Activated CD4-positive, alpha-beta T cell treated with anti-CD3 and anti-CD28 coated beads, Interleukin-2, amount 10 ng/mL, durations not matched to agents 24 days and 14 days (primary cell): ENCODE measurements at regions not wholly inside any gene's neighbourhood (a gene's known extent, or its start where the extent isn't known, plus 50 kb on each side); places are given as distances from the start of the nearest gene placed in this dataset.

ENCODE experiments used
- DNase-seq: peaks from one replicate; pipeline ENCODE4 v3.0.0; 2022
- H3K27ac Mint-ChIP-seq: one replicate; pipeline ENCODE4 v1.8.0; 2022; ENCODE audit warnings: mild to moderate bottlenecking, mixed read lengths
- H3K27me3 Mint-ChIP-seq: one replicate; pipeline ENCODE4 v1.8.0; 2022; ENCODE audit warnings: mixed read lengths
- H3K36me3 Mint-ChIP-seq: one replicate; pipeline ENCODE4 v1.8.0; 2022; ENCODE audit warnings: low read depth, mild to moderate bottlenecking, mixed read lengths
- H3K4me1 Mint-ChIP-seq: one replicate; pipeline ENCODE4 v1.8.0; 2021; ENCODE audit warnings: mixed read lengths
- H3K4me3 Mint-ChIP-seq: one replicate; pipeline ENCODE4 v1.8.0; 2022; ENCODE audit warnings: mild to moderate bottlenecking, moderate library complexity, mixed read lengths
- H3K9me3 Mint-ChIP-seq: one replicate; pipeline ENCODE4 v1.8.0; 2021; ENCODE audit warnings: mixed read lengths
- intact Hi-C: fragments of 100-400 bp; cut with micrococcal nuclease; formaldehyde crosslinking; loops from one replicate; pipeline ENCODE4 v1.15.1; 2023

DNA sequence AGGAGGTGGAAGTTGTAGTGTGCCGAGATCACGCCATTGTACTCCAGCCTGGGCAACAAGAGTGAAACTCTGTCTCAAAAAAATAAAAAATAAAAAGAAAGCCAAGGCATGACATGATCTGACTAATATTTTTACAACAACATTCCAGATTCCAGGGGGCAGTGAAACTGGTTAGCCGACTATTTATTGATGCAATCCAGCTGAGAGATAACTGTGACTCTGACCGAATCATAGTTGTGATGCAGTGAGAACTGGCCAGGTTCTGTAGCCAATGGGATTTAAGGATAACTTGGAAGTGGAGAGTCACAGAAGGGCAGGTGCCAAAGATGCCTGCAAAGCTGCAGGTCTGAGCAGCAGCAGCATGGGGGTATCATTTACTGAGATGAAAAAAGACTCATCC, 82.9 kb upstream of the TSHZ2 start:
- Mint-ChIP-seq H3K27ac (no peak overlapping the region), H3K9me3 (peaks cover 17% of the 10 kb centered on the region), H3K4me1 (no peaks in the 10 kb centered on the region), H3K27me3 (peaks cover 5% of the 10 kb centered on the region), H3K36me3 (no peaks in the 10 kb centered on the region), H3K4me3 (no peak overlapping the region)
- DNase-seq, result no peak
- intact Hi-C loops, result no loop called here

DNA sequence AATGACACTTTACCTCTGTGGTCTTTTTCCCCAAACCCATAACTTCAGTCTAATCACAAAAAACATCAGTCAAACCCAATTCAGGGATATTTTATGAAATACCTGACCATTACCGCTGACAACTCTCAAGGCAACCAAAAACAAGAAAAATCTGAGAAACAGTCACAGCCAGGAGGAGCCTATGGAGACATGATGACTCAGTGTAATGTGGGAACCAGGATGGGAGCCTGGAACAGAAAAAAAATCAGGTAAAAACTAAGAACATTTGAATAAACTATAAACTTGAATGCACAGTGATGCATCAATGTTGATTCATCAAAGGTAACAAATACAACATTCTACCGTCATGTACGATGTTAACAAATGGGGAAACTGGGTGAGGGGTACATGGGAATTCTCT, 84.1 kb upstream of the TSHZ2 start:
- Mint-ChIP-seq H3K27me3 (peaks cover 6% of the 10 kb centered on the region), H3K9me3 (peaks cover 17% of the 10 kb centered on the region), H3K27ac (no peak overlapping the region), H3K4me3 (no peak overlapping the region), H3K4me1 (no peaks in the 10 kb centered on the region), H3K36me3 (no peaks in the 10 kb centered on the region)
- intact Hi-C loops, result no loop called here
- no peak for DNase-seq

DNA sequence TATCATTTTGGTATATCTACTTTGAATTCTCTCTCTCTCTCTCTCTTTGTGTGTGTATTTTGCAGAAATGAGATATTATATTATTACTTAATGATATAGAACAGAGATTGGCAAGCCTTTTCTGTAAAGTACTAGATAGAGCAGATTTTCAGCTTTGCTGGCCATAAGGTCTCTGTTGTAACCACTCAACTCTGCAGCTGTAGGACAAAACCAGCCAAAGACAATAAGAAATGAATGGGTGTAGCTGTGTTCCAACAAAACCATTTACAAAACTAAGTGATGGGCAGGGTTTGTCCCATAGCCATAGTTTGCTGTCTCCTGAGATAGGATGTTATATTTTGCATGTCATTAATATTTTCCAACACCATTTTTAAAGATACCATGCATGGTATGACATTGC, 91.2 kb upstream of the TSHZ2 start:
- H3K4me3 Mint-ChIP-seq, result no peak overlapping the region
- H3K4me1 Mint-ChIP-seq, result no peaks in the 10 kb centered on the region
- no peak for DNase-seq
- no peak overlapping the region for H3K27ac Mint-ChIP-seq
- peaks cover under 1% of the 10 kb centered on the region for H3K9me3 Mint-ChIP-seq
- intact Hi-C loops, result no loop called here
- no peaks in the 10 kb centered on the region for H3K36me3 Mint-ChIP-seq
- peaks cover 3% of the 10 kb centered on the region for H3K27me3 Mint-ChIP-seq

DNA sequence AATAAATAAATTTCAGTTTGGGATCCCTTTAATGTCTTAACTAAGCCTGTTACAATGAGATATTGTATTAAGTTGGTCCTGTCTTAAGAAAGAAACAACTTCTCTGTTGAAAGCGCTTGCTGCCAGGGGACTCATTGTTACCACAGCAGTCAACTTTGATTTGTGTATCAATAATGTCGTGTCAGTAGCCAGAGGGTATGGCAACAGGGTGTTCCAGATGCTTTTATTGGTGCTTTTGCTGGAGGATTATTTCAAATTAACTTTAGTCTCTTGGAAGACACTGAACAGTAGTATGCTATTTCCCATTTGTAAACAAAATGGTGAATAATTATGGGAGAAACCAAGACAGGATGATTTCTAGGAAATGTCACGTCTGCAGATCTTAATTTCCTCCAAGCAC, 91.9 kb upstream of the TSHZ2 start:
- H3K9me3 Mint-ChIP-seq, result no peaks in the 10 kb centered on the region
- no peak overlapping the region for H3K27ac Mint-ChIP-seq
- H3K27me3 Mint-ChIP-seq, result peaks cover 3% of the 10 kb centered on the region
- intact Hi-C loops, result no loop called here
- H3K4me1 Mint-ChIP-seq, result no peaks in the 10 kb centered on the region
- peak; percentile 24 for DNase-seq
- no peaks in the 10 kb centered on the region for H3K36me3 Mint-ChIP-seq
- no peak overlapping the region for H3K4me3 Mint-ChIP-seq

DNA sequence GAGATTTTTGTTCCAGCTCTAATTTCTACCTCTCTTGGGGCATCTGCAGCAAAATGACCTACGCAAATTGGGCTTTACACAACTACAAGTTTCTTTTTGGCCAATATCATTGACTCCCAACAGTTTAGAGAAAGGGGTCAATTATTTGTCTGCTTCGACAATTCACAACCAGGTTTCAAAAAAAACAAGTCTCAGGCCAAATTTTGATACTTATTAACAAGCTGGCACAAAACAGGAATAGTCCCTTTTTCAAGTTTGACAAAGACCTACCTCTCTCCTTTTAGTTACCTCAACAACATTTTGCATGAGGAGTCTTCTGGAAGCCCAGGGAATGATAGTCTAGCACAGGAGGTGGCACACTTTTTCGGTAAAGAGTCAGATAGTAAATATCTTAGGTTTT, 97.9 kb upstream of the TSHZ2 start:
- H3K27me3 Mint-ChIP-seq, result no peaks in the 10 kb centered on the region
- no peak for DNase-seq
- H3K27ac Mint-ChIP-seq, result no peak overlapping the region
- peaks cover 6% of the 10 kb centered on the region for H3K4me1 Mint-ChIP-seq
- intact Hi-C loops, result no loop called here
- no peak overlapping the region for H3K4me3 Mint-ChIP-seq
- H3K9me3 Mint-ChIP-seq, result peaks cover 4% of the 10 kb centered on the region
- H3K36me3 Mint-ChIP-seq, result no peaks in the 10 kb centered on the region

DNA sequence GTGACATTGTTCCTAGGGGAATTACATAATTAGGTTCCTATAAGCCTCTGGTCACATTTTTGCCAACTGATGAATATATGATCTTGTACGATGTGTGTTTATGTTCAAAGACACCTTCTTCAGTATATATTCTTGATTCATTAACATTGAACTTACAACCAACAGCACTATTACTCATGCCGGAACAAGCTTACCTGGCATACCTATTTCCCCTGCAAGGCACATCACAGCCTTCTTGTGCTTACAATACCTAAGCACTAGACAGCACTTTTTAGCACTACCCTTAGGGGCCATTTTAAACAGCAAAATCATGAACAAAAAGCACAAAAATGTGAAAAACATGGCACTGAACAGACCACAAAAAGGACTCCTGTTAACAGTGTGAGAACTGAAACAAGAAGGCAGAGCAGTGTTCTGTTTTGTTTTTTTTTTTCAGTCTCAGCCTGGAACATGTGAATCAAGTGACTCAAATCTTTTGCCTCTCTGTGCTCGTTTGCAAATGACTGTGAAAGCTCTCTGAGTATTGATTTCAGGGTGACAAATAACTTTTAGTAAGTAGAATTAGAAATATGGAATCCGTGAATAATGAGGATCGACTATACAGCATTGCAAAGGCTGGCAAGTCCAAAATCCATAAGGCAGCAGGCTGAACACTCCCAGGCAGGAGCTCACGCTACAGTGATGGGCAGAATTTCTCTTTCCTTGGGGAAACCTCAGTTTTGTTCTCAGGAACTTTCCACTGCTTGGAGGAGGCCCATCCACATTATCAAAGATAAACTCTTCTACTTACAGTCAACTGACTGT, 102.3 kb upstream of the TSHZ2 start:
- DNase-seq, result no peak
- Mint-ChIP-seq H3K4me1 (peaks cover 6% of the 10 kb centered on the region), H3K27me3 (no peaks in the 10 kb centered on the region), H3K9me3 (peaks cover 4% of the 10 kb centered on the region), H3K4me3 (no peak overlapping the region), H3K27ac (peak overlapping the region; percentile 8), H3K36me3 (no peaks in the 10 kb centered on the region)
- intact Hi-C loops, result no loop called here

DNA sequence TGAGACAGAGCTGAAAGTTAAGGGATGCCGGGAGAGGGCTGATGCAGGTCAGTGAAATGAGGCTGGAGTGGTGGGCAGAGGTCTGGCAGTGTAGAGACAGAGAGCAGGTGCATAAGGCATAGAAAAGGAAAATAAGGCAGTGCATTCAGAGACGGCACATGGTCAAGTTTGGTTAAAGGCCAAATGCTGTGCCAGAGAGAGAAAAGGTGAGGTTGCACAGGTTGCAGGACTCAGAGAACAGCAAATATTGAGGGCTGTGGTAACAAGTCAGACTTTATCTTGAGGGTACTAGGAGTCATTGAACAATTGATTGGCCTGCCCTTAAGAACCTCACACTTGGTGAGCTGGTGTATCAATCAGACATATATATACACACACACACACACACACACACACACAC, 102.9 kb upstream of the TSHZ2 start:
- H3K9me3 Mint-ChIP-seq, result peaks cover 4% of the 10 kb centered on the region
- no peaks in the 10 kb centered on the region for H3K27me3 Mint-ChIP-seq
- no peak for DNase-seq
- intact Hi-C loops, result no loop called here
- H3K36me3 Mint-ChIP-seq, result no peaks in the 10 kb centered on the region
- no peak overlapping the region for H3K4me3 Mint-ChIP-seq
- H3K4me1 Mint-ChIP-seq, result peaks cover 10% of the 10 kb centered on the region
- H3K27ac Mint-ChIP-seq, result no peak overlapping the region

DNA sequence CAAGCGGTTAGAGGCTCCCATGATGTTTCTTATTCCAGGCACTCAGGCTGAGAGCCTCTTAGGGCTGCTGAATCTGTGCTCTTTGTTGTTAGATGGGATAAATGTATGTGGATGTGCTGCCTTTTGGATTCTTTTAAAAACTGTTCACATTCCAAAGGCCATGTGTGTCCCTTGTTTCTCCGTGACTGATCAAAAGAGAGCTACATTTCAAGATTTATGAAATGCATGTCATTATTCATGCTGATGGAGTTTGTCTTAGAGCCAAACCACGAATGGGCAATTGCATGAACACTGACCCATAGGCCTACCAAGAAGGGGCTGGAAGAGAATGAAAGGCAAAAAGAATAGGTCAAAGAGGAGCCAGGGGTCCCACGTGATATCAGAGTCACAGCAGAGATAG, 104.9 kb upstream of the TSHZ2 start:
- Mint-ChIP-seq H3K4me3 (no peak overlapping the region), H3K4me1 (peaks cover 10% of the 10 kb centered on the region), H3K9me3 (peaks cover 4% of the 10 kb centered on the region), H3K36me3 (no peaks in the 10 kb centered on the region), H3K27ac (no peak overlapping the region), H3K27me3 (no peaks in the 10 kb centered on the region)
- no peak for DNase-seq
- intact Hi-C loops, result no loop called here

DNA sequence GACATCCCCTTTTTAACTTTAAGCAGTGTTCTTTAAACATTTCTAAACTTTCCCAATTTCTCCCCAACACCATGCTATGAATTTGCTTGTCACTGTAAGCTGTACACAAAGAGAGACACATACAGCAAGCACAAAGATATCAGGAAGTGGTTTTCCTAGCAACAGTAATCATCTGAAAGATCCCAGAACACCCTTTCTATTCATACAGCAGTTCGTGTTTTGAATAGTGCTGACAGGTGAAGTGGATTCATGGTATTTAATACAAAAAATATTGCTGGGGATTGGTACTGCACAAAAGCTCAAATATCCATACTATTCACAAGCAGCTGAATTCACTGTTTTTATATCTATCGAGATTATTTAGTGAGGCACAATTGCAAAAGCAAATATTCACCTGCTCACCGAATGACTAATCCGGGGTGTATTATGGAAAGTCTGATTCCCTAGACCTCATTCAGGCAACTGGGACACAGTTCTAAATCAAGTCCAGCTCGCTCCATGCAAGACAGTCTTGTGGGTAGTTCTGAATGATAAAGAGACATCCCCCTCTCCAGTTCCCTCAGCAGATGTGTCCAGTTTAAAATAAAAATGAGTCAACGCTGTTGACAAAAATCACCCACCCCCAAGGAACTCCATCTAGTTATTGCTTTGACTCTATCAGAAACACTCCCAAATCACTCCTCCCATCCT, 107.1 kb upstream of the TSHZ2 start:
- H3K27me3 Mint-ChIP-seq, result no peaks in the 10 kb centered on the region
- no peaks in the 10 kb centered on the region for H3K36me3 Mint-ChIP-seq
- peaks cover 6% of the 10 kb centered on the region for H3K4me1 Mint-ChIP-seq
- no peak overlapping the region for H3K27ac Mint-ChIP-seq
- intact Hi-C loops, result no loop called here
- H3K4me3 Mint-ChIP-seq, result no peak overlapping the region
- no peaks in the 10 kb centered on the region for H3K9me3 Mint-ChIP-seq
- DNase-seq, result no peak

DNA sequence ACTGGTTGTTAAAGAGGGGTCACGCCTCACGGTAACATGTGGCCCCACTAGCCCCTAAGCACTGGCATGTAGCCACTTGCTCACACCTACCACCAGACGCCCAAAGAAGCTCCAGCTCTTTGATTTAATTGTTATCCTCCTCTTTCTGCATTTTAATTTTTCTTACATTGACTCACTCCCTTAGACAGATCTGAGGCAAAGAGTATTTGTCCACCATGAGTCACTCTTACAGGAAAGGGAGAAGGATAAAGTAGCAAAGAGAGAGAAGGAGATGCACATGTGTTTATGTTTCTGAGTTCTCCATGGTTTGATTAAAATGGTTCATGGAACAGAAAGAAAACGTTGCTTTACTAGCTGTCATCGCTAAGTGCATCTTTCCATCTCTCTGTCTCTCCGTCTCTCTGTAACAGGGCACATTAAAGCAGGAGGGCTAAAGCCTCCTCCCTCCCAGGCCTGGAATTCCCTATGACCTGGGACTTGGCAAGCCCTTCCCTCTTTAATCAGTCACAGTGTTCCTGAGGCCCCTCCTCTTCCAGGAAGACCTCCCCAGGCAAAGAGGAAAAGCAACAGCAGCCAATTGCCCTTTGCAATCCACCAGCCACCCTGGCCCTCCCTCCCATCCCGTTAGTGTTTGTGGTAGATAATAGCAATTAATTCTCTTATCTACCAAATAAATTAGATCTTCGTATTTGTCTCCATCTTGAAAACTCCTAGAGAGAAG, 112.8 kb upstream of the TSHZ2 start:
- no peaks in the 10 kb centered on the region for H3K27me3 Mint-ChIP-seq
- H3K4me1 Mint-ChIP-seq, result no peaks in the 10 kb centered on the region
- no peak overlapping the region for H3K27ac Mint-ChIP-seq
- H3K36me3 Mint-ChIP-seq, result no peaks in the 10 kb centered on the region
- no peak overlapping the region for H3K4me3 Mint-ChIP-seq
- DNase-seq, result no peak
- intact Hi-C loops, result no loop called here
- H3K9me3 Mint-ChIP-seq, result no peaks in the 10 kb centered on the region

DNA sequence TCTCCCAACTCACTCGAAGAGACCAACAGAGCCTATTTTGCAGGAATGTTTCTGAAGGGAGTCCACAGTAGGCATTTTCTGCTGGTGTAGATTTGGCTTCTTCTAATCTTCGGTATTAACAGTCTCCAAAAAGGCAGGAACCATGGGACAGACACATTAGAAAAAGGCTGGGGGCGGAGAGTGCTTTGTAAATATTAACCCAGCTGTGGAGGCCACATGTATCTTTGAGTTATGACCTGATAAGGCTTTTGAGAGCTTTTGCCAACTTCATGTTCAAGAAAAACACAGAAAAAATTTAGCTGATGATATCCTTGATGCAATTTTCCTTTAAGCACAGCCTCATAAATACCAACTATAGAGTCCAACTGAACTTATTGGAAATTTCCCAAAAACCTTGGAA, 119.4 kb upstream of the TSHZ2 start:
- DNase-seq, result no peak
- Mint-ChIP-seq H3K27ac (no peak overlapping the region), H3K36me3 (no peaks in the 10 kb centered on the region), H3K4me3 (no peak overlapping the region), H3K27me3 (no peaks in the 10 kb centered on the region), H3K9me3 (no peaks in the 10 kb centered on the region), H3K4me1 (no peaks in the 10 kb centered on the region)
- intact Hi-C loops, result no loop called here

DNA sequence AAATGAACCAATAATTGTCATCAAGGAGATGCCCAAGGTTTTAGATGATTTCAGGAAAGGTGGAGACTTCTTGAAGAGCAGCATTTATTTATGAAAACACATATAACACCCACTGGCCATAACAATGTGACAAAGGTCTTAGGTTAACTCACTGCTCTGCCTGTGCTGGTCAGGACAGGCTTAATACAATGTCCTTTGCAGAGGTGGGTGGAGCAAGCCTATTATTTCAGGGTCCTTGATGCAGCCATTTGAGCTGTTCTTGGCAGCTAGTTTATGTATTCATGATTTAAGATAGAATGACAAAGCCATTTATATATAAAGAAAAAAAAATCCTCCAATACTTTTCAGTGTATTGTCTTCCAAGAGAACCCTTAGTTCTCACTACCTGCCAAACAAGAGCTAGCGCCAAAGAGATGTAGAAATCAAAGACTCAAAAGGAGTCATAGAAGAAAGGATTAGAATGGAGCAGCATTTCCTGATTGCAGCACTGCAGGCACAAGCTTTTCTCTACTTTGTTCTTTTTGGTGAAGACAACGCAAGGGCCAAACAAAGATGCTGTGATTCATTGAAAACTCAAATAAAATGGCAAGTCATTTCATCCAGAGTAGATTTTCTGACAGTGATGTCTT, 124.3 kb upstream of the TSHZ2 start:
- no peaks in the 10 kb centered on the region for H3K27me3 Mint-ChIP-seq
- no peak overlapping the region for H3K27ac Mint-ChIP-seq
- no peak overlapping the region for H3K4me3 Mint-ChIP-seq
- intact Hi-C loops, result no loop called here
- no peak for DNase-seq
- no peaks in the 10 kb centered on the region for H3K36me3 Mint-ChIP-seq
- no peaks in the 10 kb centered on the region for H3K9me3 Mint-ChIP-seq
- H3K4me1 Mint-ChIP-seq, result no peaks in the 10 kb centered on the region

DNA sequence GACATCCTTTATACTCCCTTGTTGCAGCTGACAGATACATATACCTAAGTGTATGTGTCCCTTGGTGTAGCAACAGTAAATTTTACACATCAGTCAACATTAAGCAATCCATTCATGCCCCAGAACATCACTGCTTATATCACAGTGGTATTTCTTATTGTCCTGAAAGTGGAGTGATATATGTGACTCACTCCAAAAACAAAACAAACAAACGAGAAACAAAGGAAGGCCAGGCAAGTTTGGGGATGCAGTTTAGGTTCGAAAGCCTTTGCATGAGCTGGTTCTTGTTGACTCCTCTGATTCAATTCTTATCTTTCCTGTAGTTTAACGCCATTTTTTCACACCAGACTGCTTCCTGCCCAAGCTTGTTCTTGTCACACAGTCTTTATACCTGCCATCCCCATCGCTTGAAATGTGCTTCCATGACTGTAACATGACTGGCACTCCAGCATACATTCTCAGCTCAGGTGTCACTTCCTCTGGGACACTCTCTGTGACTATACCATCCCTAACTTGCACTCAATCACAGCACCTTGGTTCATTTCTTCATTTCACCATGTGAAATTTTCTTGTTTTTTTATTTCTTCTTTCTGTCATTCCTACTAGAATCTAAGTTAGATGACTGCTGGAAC, 125.0 kb upstream of the TSHZ2 start:
- intact Hi-C loops, result no loop called here
- H3K9me3 Mint-ChIP-seq, result no peaks in the 10 kb centered on the region
- H3K4me1 Mint-ChIP-seq, result no peaks in the 10 kb centered on the region
- H3K27me3 Mint-ChIP-seq, result no peaks in the 10 kb centered on the region
- no peak overlapping the region for H3K27ac Mint-ChIP-seq
- H3K36me3 Mint-ChIP-seq, result no peaks in the 10 kb centered on the region
- H3K4me3 Mint-ChIP-seq, result no peak overlapping the region
- DNase-seq, result no peak

DNA sequence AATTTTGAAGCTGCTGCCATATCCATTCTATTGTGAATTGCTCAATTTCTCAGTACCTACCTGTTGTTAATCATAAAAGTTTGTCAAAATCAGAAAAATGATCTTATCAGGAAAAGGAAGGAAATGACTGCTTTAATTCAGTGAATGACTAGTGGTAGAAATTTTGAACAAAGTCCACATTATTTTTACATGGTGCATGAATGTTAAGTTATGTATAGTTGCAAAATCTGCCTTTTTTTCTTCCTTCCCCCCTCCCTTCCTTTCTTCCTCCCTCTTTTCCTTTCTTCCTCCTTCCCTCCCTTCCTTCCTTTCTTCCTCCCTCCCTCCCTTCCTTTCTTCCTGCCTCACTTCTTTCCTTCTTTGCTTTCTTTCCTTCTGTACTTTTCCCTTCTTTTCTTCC, 127.1 kb upstream of the TSHZ2 start:
- Mint-ChIP-seq H3K27ac (no peak overlapping the region), H3K4me3 (no peak overlapping the region), H3K4me1 (no peaks in the 10 kb centered on the region), H3K9me3 (no peaks in the 10 kb centered on the region), H3K36me3 (no peaks in the 10 kb centered on the region), H3K27me3 (no peaks in the 10 kb centered on the region)
- intact Hi-C loops, result no loop called here
- no peak for DNase-seq
